ENCODE measurements at regions not wholly inside any gene's neighbourhood (a gene's known extent, or its start where the extent isn't known, plus 50 kb on each side); places are given as distances from the start of the nearest gene placed in this dataset.
"Not testable (repeated sequence)": the region's sequence is repeated elsewhere in the genome, so short reads cannot be mapped to it uniquely, and the experiment has no call there.

GRCh38 chr17:20633268-20634059 lies 53.9 kb downstream of the CDRT15L2 start:
- not testable (repeated sequence) for DNase-seq (ENCODE audit: low read depth, low spot score); H3K9ac ChIP-seq (ENCODE audit: insufficient read length); H3K27ac ChIP-seq; H3K9me3 ChIP-seq (ENCODE audit: low read depth, low read length); H3K4me3 ChIP-seq; H3K36me3 ChIP-seq (ENCODE audit: insufficient read depth, low read length)

- DNase-seq (ENCODE audit: low read depth, low spot score); H3K36me3 ChIP-seq (ENCODE audit: insufficient read depth, low read length); H3K27ac ChIP-seq; H3K9ac ChIP-seq (ENCODE audit: insufficient read length); H3K9me3 ChIP-seq (ENCODE audit: low read depth, low read length); H3K4me3 ChIP-seq: not testable (repeated sequence)
Measured at GRCh38 chr17:20640147-20640546, 60.6 kb downstream of the CDRT15L2 start.

GRCh38 chr17:20646661-20647272 lies 67.2 kb downstream of the CDRT15L2 start:
- not testable (repeated sequence) for H3K4me3 ChIP-seq; H3K27ac ChIP-seq; H3K9ac ChIP-seq (ENCODE audit: insufficient read length); H3K9me3 ChIP-seq (ENCODE audit: low read depth, low read length); DNase-seq (ENCODE audit: low read depth, low spot score); H3K36me3 ChIP-seq (ENCODE audit: insufficient read depth, low read length)

GRCh38 chr17:20649097-20649767 lies 69.7 kb downstream of the CDRT15L2 start:
- H3K9ac ChIP-seq (ENCODE audit: insufficient read length); H3K4me3 ChIP-seq; H3K27ac ChIP-seq; H3K9me3 ChIP-seq (ENCODE audit: low read depth, low read length); DNase-seq (ENCODE audit: low read depth, low spot score); H3K36me3 ChIP-seq (ENCODE audit: insufficient read depth, low read length): not testable (repeated sequence)

- not testable (repeated sequence) for H3K27ac ChIP-seq; H3K9me3 ChIP-seq (ENCODE audit: low read depth, low read length); H3K9ac ChIP-seq (ENCODE audit: insufficient read length); H3K4me3 ChIP-seq; DNase-seq (ENCODE audit: low read depth, low spot score); H3K36me3 ChIP-seq (ENCODE audit: insufficient read depth, low read length)
Measured at GRCh38 chr17:20651022-20651421, 71.5 kb downstream of the CDRT15L2 start.

GRCh38 chr17:20651736-20652135 lies 72.2 kb downstream of the CDRT15L2 start:
- not testable (repeated sequence) for H3K9me3 ChIP-seq (ENCODE audit: low read depth, low read length); H3K27ac ChIP-seq; H3K4me3 ChIP-seq; DNase-seq (ENCODE audit: low read depth, low spot score); H3K9ac ChIP-seq (ENCODE audit: insufficient read length); H3K36me3 ChIP-seq (ENCODE audit: insufficient read depth, low read length)

GRCh38 chr17:20653391-20653790 lies 73.9 kb downstream of the CDRT15L2 start:
- DNase-seq (ENCODE audit: low read depth, low spot score); H3K9ac ChIP-seq (ENCODE audit: insufficient read length); H3K27ac ChIP-seq; H3K4me3 ChIP-seq; H3K36me3 ChIP-seq (ENCODE audit: insufficient read depth, low read length); H3K9me3 ChIP-seq (ENCODE audit: low read depth, low read length): not testable (repeated sequence)

GRCh38 chr17:20654114-20654513 lies 74.6 kb downstream of the CDRT15L2 start:
- not testable (repeated sequence) for DNase-seq (ENCODE audit: low read depth, low spot score); H3K9ac ChIP-seq (ENCODE audit: insufficient read length); H3K27ac ChIP-seq; H3K36me3 ChIP-seq (ENCODE audit: insufficient read depth, low read length); H3K4me3 ChIP-seq; H3K9me3 ChIP-seq (ENCODE audit: low read depth, low read length)

GRCh38 chr17:20654575-20654974 lies 75.1 kb downstream of the CDRT15L2 start:
- not testable (repeated sequence) for H3K27ac ChIP-seq; DNase-seq (ENCODE audit: low read depth, low spot score); H3K9ac ChIP-seq (ENCODE audit: insufficient read length)

GRCh38 chr17:20665103-20665955 lies 85.8 kb downstream of the CDRT15L2 start:
- not testable (repeated sequence) for DNase-seq (ENCODE audit: low read depth, low spot score); H3K9me3 ChIP-seq (ENCODE audit: low read depth, low read length); H3K9ac ChIP-seq (ENCODE audit: insufficient read length); H3K36me3 ChIP-seq (ENCODE audit: insufficient read depth, low read length); H3K27ac ChIP-seq
- H3K4me3 ChIP-seq = peak overlapping the region; percentile 36; the same call in 1 of the 2 replicates

More at GRCh38 chr17:20654575-20654974, 75.1 kb downstream of the CDRT15L2 start:
- H3K4me3 ChIP-seq; H3K9me3 ChIP-seq (ENCODE audit: low read depth, low read length); H3K36me3 ChIP-seq (ENCODE audit: insufficient read depth, low read length): not testable (repeated sequence)

- not testable (repeated sequence) for DNase-seq (ENCODE audit: low read depth, low spot score); H3K36me3 ChIP-seq (ENCODE audit: insufficient read depth, low read length); H3K9me3 ChIP-seq (ENCODE audit: low read depth, low read length); H3K27ac ChIP-seq; H3K4me3 ChIP-seq; H3K9ac ChIP-seq (ENCODE audit: insufficient read length)
Measured at GRCh38 chr17:20666689-20667088, 87.2 kb downstream of the CDRT15L2 start.

GRCh38 chr17:20667712-20668111 lies 88.2 kb downstream of the CDRT15L2 start:
- not testable (repeated sequence) for H3K4me3 ChIP-seq; H3K36me3 ChIP-seq (ENCODE audit: insufficient read depth, low read length); H3K27ac ChIP-seq; DNase-seq (ENCODE audit: low read depth, low spot score); H3K9me3 ChIP-seq (ENCODE audit: low read depth, low read length); H3K9ac ChIP-seq (ENCODE audit: insufficient read length)

GRCh38 chr17:20668316-20668715 lies 88.8 kb downstream of the CDRT15L2 start:
- not testable (repeated sequence) for H3K9ac ChIP-seq (ENCODE audit: insufficient read length); H3K36me3 ChIP-seq (ENCODE audit: insufficient read depth, low read length); DNase-seq (ENCODE audit: low read depth, low spot score); H3K9me3 ChIP-seq (ENCODE audit: low read depth, low read length); H3K4me3 ChIP-seq; H3K27ac ChIP-seq

GRCh38 chr17:20668868-20669267 lies 89.3 kb downstream of the CDRT15L2 start:
- not testable (repeated sequence) for H3K9ac ChIP-seq (ENCODE audit: insufficient read length); H3K27ac ChIP-seq; H3K36me3 ChIP-seq (ENCODE audit: insufficient read depth, low read length); H3K4me3 ChIP-seq; H3K9me3 ChIP-seq (ENCODE audit: low read depth, low read length); DNase-seq (ENCODE audit: low read depth, low spot score)

Measured in SK-N-MC (cell line).